ENCODE measurements at regions not wholly inside any gene's neighbourhood (a gene's known extent, or its start where the extent isn't known, plus 50 kb on each side); places are given as distances from the start of the nearest gene placed in this dataset.

DNA sequence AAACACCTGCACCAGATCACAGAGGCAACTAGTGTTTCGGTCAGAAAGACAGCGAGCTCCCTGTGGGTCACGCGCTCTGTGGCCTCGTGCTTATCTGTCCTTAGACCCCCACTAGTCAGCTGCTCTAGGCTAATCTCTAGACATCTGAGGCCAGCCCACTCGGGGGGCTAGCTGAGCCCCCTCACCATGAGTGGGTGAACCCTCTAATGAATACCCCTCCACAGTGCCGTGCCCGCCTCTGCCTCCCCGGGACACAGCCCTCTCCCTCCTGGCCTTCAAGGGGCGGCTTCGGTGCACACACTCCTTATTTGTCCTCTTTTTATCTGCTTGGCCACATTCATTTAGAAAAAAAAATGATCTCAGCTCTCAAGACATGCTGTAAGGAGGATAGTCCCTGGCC, 320.1 kb downstream of the C16orf95 start:
- no peak for DNase-seq (ENCODE audit: low read depth in 2 of 2)

DNA sequence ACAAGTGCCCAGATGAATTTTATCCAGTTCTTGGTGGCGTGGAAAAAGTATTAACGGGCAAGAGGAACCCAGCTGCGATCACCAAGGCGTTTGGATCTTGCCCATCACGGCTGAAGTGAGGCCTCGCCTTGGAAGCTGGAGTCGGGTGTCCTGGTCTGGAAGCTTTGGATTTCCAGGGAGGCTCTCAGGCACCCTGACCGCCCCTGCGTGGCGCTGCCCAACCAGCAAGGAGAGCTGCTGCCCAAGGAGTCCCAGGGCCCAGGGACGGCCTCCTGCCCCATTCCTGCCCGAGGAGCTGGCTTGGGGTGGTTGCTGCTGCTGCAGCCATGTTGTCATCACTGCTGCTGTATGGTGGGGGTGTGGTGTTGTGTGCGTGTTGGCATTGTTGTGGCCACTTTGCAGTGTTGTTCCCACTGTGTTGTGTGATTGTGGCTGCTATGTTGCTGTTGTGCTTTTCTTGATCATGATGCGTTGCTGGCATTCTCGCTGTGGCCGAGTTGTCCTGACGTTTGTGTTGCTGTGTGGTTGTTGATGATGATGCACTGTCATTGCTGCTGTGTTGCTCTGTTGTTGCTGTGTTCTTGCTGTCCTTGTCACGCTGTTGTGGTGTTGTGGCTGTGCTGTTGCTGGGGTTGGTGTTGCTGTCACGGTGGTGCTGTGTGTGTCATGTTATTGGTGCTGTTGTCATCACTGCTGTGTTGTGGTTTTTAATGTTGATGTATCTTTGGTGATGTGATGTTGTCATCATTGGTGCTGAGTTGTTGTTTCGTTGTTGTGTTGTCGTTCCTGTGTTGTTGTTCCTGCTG, 318.8 kb downstream of the C16orf95 start:
- no peak for DNase-seq (ENCODE audit: low read depth in 2 of 2)

DNA sequence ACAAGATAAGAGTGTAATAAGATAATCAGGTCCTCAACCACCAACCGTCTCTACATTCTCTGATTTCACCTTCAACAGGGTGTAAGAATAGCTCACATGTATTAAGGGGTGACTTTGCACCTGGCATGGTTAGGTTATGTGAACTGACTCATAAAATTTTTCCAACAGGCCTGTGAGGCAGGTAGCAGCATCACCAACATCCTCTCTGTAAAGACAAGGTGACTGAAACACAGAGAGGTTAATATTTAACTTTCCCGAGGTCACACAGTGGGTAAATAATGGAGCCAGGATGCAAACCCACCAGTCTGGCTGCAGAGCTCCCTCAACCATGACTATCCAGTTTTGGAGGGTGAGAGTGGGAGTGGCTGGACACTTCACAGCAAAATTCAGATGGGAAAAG, 317.2 kb downstream of the C16orf95 start:
- DNase-seq (ENCODE audit: low read depth in 2 of 2): no peak

DNA sequence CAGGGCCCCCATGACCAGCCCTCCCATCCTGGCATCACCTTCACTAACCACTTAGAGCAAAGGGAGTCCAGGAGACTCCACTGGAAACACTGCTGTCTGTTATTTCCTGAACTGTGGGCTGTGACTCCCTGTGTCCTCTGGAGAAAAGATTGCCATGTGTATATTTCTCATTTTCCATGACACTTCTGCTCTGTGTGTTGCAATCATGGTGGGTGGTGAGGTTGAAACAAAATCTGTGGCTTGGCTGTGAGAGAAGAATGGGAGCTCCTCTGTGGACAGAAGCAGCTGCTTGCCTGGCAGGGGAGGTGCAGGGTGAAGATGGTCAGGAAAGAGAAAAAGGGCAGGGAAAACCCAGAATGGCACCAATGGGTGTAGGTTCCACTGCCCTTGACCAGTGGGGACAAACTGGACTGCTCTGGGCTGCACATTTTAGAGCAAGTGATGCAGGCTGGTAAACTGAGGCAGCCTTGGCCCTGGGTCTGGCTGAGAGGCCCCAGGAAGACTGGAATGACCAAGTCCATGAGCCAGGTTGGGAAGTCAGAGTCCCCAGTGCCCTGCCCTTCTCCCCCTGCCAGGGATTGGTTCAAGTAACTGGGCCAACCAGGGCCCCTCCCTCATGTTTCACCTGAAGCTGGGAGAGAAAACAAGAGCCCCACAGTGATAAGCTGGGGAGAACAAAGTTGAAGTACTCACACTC, 314.3 kb downstream of the C16orf95 start:
- DNase-seq (ENCODE audit: low read depth in 2 of 2): no peak

DNA sequence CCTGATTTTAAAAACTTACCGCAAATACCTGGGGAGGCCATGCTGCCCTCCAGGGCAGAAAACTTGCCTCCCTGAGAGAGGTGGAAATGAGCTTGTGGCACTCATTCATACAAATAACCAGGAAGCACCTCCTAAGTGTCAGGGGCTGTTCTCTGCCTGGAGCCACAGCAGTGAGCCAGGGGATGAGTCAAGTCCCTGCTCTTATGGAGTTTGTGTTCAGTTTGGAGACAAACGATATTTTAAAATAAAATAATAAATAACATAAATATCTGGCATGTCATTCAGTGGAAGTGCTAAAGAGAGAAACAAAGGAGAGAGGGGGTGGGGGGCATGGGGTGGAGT, 313.8 kb downstream of the C16orf95 start:
- no peak for DNase-seq (ENCODE audit: low read depth in 2 of 2)

DNA sequence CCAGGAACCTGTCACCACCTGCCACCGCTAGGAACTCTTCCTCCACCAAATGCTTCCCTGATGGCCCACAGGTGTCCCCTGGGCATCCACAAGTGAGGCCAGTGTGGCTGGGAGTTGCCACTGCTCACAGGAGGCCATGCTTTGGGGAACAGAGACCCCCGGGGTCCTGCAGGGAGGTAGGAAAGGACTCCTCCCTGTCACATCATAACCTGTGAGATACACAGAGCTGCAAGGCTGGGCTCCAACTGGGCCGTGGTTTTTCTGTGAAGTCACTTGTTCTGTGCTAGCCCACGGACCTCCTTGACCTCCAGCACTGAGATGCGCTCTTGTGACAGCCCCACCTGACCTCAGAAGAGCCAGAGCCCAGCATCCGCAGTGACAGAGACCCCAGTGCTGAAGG, 311.2 kb downstream of the C16orf95 start:
- no peak for DNase-seq (ENCODE audit: low read depth in 2 of 2)

DNA sequence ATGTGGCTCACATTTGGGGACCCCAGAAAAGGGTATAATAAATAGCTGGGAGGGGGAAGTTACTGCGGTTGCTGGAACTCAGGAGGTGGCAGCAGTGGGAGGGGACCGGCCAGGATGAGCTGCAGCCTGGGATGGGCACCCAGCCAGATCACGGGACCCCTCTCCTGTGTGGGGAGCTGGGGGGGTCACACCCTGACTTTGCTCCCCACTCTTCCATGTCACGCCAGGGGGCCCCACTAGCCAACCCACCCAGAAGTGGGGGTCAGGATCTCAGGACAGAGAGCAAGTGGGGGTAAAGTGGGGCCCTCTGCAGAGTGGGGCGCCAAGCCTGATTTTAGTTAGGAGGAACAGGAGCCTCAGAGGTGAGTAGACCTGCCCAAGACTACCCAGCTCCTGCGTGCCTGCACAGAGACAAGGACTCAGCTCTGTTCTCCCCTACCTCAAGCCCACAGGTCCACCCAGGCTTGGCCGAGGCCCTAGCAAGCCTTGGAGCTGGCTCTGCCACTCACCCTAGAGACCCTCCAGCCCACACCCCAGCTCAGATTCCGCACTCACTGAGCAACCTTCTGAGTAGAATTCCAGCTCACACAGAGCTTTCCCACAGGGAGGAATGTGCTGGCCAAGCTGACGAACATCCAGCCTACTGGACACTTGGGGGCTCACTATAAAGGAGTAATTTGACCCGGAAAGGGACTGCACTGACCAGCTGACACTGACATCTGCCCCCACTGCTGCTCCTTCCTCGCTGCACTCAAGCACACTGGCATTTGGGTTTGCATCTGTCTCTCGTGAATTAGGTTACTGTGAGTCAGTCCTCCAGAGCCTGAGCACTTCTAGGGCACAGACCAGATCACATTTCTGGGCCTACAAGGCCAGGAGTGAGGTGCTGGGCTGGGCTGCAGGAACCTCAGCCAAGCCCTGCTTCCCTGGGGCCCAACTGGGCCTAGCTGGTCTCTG, 310.1 kb downstream of the C16orf95 start:
- no peak for DNase-seq (ENCODE audit: low read depth in 2 of 2)

DNA sequence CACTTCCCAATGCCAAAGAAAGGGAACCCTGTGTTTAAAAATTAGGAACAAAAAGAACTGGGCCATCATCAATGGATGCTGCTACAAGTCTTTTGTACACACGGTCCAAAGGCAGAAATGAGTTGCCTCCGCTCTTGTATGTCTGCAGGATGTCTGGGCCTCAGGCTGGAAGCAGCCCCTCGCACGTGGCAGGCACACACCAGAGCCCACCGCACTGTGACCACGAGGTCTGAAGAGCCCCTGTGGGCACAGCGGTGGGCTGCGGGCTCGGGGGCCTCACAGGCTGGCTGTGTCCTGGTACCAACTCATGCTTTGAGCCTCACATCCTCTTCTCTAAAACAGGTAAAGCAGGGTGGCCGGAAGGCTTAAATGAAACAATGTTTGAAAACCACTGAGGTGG, 309.3 kb downstream of the C16orf95 start:
- no peak for DNase-seq (ENCODE audit: low read depth in 2 of 2)

DNA sequence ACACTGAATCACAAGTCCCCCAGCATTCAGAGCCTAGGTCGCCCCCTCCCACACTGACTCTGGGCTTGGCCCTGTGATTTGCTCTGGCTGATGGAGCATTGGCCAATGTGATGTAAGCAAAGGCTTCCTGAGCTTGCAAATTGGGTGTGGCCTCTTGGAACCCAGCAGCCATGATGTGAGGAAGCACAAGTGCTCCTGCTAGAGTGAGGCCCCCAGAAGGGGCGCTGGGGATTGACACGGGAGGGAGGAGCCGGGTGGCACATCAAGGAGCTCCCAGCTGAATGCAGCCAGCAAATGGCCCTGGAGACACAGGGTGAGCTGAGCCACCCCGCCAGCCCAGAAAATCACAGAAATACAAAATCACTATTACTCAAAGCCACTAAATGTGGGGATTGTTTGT, 308.5 kb downstream of the C16orf95 start:
- DNase-seq (ENCODE audit: low read depth in 2 of 2): no peak

DNA sequence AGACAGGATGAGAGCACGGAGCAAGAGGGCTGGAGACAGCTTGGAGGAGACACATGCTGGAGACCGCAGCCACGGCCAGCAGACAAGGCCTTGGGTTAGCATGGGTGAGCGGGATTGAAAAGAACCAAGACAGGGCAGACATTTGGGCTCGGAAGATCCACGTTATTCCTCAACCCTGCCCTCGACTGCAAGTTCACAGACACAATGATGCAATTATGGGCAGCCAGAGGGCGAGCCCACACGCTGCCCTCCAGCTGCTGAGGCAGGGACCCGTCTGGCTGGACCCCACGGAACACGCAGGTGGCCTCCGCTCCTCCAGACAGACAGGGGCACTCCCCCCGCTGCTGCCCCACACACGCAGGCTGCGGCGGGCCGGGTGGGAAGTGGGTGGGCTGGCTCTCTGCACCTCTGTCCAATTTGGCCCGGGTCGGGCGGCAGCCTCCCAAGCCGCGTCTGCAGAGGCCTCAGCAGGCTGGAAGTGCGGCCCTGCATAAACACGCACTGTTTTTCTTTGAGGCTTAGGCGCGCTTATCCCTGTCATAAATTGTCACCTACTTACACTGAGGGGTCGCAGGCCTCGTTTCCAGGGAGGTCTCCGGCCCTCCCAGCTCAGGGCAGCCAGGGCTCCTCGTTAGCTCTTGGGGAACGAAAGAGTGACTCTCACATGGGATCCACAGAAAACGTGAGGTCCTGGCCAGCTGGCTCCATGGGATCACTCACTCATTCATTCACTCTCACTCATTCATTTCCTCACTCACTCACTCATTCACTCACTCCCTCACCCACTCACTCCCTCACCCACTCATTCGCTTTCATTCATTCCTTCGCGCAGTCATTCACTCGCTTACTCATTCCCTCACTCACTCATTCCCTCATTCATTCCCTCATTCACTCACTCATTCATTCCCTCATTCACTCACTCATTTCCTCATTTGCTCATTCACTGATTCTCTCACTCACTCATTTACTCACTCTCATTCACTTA, 303.9 kb downstream of the C16orf95 start:
- DNase-seq (ENCODE audit: low read depth in 2 of 2): no peak

DNA sequence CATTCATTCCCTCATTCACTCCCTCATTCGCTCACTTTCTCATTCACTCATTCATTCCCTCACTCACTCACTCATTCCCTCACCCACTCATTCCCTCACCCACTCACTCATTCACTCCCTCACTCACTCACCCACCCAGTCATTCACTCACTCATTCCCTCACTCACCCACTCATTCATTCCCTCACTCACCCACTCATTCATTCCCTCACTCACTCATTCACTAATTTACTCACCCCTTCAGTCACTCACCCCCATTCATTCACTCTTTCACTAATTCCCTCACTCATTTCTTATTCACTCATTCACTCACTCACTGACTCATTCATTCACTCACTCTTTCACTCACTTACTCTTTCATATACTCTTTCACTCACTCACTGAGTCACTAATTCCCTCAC, 303.1 kb downstream of the C16orf95 start:
- DNase-seq (ENCODE audit: low read depth in 2 of 2): no peak

DNA sequence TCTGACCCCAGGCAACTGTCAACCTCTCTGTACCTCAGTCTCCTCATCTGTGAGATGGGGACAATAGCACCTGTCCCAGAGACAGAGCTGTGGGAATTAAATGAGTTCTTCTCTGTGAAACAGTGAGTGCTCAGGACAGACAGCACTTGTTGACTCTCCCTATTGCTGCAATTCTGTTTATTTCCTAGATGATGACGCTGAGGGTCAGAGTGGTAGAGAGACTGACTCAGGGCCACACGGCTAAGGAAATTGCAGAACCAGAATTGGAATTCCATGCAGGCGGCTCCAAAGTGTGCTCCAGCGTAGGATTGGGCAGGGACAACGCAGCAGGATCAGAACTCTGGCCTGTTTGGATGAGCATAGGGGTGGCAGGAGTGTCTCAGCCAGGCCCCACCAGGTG, 302.2 kb downstream of the C16orf95 start:
- DNase-seq (ENCODE audit: low read depth in 2 of 2): no peak

DNA sequence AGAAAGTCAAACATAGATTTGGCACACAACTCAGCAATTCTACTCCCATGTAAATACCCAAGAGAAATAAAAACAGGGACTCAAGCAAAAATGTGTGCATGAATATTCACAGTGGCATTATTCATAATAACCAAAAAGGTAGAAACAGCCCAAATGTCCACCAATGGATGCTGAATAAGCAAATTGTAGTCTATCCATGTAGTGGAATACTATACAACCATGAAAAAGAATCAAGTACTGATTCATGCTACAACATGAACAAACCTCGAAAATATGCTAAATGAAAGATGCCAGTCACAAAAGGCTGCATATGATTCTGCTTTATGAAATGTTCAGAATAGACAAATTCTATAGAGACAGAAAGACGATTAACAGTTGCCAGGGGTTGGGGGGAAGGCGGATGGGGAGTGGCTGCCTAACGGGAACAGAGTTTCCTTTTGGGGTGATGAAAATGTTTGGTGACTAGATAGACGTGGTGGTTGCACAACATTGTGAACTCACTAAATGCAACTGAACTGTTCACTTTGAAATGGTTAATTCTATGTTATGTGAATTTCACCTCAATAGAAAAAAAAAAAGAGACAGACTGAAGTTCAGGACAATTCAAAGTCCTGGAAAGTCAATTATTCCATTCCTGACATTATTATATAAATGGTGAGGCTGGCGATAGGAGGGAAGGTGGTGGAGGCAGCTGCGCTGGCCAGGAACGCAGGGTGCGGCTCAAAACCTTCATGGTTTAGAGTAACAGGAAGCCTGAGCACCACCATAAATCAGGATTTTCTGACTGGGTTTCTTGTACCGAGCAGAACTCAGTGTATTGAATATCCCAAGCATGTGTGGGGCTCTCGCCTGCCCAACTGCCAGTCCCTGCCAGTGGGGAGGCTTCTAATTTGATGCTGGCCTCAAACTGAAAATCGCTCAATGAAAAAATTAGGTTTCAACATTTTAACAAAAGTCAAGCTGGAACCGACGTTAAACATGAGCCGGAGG, 300.9 kb downstream of the C16orf95 start:
- no peak for DNase-seq (ENCODE audit: low read depth in 2 of 2)

DNA sequence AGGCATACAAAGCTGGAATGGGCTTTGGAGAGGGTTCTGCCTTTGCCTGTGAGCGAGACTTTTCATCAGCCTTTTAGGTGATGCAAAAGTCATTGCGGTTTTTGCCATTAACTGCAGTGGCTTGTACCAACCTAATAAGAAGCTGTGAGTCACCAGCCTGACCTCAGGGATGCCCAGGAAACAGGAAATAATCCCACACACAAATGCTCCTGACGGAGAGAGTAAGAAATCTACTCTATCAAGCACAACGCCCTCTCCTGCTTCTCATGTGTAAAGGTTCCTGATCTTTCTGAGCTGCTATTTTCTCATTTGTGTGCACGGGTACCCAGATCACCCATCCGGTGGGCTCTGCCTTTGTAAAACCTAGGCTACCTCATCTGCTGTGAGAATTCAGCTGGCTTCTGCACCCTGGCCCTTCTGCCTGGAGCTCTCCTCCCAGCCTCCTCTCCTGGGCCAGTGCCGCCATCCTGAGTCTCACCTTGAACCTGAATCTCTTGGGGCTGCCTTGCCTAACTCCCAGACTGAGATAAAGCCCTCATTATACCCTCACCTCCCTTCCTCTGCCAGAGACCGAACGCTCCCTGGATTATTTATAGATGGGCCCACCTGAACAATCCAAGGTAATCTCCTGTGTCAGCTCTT, 299.7 kb downstream of the C16orf95 start:
- DNase-seq (ENCODE audit: low read depth in 2 of 2): no peak

DNA sequence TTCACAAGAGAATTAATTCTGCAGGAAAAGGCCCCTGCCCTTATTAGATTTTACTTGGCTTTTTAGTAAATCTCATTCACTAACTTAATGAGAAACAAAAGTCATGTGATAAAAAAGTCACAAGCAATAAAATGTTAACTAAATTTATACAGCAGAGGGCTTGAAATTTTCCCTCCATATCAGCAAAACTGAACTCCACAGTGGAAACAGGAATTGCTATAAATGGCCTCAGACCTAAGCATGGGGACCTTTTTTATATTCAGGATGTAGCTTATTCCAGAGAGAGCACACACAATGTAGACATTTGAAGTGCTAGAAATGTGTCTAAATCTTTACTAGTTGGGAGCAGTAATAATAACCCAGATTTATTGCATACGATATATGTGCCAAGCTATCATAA, 291.5 kb downstream of the C16orf95 start:
- no peak for DNase-seq (ENCODE audit: low read depth in 2 of 2)

DNA sequence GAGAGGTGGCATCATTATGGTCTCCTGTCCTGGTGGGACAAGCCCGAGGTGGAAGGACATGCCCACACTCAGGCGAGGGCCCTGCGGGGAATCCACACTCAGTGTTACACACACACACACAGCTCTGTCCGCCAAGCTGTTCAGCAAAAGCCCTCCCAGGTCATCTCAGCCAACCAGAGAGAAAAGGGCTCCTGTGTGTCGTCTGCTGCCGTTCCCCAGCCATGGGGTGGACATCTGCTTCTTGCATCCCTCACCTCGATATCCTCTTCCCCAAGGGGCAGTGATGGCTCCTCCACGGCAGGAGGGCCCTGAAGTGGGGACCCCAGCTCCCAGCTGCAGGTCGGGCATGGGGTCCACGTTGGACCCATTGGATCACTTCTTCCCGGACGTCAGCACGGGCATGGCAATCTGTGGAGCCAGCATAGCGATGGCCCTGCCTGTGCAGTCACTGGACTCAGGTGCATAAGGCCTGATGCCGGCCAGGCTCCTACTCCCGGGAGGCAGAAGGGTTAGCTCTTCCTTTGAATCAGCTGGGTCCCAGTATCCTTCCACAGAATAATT, 290.1 kb downstream of the C16orf95 start:
- no peak for DNase-seq (ENCODE audit: low read depth in 2 of 2)

DNA sequence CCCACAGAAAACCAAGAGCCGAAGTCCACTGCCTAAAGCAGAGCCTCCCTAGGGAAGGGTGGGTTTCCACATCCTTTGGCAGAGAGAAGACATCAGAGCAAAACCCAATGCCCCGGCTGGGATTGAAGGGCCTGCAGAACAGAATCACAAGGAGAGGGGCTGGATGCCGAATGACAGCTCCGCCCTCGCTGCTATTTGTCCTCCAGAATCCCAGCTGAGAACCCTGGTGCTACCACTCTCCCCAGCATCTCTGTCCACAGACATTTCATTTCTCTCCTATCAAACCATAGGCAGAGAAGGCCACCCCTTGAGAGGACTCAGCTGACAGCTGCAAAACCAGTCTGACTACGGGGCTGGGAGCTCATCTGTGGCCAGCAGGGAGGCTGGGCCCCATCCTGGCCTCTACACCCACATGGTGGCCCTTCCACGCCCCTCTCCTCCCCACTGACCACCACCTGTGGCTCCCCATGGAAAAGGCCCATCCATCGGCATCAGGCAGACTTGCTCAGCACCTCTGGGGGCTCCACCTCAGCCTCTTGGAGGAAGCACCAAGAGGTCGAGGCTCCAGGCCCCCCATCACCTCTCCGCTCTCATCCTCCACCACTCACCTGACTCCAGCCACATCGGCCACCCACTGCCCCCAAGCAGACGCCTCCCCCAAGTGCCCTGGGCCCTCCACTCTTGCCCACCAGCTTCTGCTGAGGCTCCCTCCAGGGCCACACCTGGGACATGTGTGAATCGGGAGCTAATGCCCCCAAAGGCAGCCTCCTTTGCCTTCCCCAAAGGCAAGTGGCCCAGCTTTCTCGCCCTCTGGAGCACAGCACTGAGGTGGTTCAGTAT, 288.5 kb downstream of the C16orf95 start:
- no peak for DNase-seq (ENCODE audit: low read depth in 2 of 2)

DNA sequence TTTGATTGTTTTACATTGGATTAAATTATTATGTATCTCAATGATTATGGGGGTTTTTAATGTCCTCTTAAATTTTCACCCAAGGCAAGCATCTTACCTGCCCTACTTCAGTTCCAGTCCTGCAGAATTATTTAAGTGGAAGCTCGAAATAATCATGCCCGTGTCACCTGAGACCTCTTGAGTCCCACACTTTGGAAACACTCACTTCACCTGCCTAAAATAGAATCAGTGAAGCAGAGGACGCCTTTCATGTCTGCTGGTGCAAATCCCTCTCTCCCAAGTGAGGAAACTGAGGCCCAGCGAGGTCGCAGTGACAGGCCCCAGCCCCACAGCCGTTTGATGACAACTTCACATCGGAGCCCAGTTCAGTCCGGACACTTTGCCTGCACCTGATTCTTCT, 284.6 kb downstream of the C16orf95 start:
- no peak for DNase-seq (ENCODE audit: low read depth in 2 of 2)
